Upper lobe of left lung (tissue), 6 donors: ENCODE measurements at regions not wholly inside any gene's neighbourhood (a gene's known extent, or its start where the extent isn't known, plus 50 kb on each side); places are given as distances from the start of the nearest gene placed in this dataset.

ENCODE experiments used
- ATAC-seq, 2 donors: fragments of 200-7000 bp; cut with Tn5 transposase; one replicate each; pipeline ENCODE4 v1.9.1; 2022; ENCODE audit warnings: mild to moderate bottlenecking in 2 of 2, moderate library complexity in 2 of 2; ENCODE audit not compliant: low FRiP score in 2 of 2
- DNase-seq, 2 donors: peaks; one replicate each; pipeline ENCODE4 v3.0.0-alpha.2; 2019 to 2020
- H3K27ac ChIP-seq, 4 donors: fragments of 200-600 bp; sonication (generic); one replicate each; pipeline ENCODE4 v1.5.1; 2016 to 2019
- H3K27me3 ChIP-seq, 4 donors: fragments of 200-600 bp; sonication (generic); one replicate each; pipeline ENCODE4 v1.5.1; 2017 to 2019
- H3K36me3 ChIP-seq, 4 donors: fragments of 200-600 bp; sonication (generic); one replicate each; pipeline ENCODE4 v1.5.1; 2016 to 2019
- H3K4me1 ChIP-seq, 4 donors: fragments of 200-600 bp; sonication (generic); one replicate each; pipeline ENCODE4 v1.5.1; 2018 to 2019
- H3K4me3 ChIP-seq, 4 donors: fragments of 200-600 bp; sonication (generic); one replicate each; pipeline ENCODE4 v1.5.1; 2017 to 2019; ENCODE audit warnings: mild to moderate bottlenecking in 2 of 4, moderate library complexity in 1 of 4
- H3K9me3 ChIP-seq, 4 donors: fragments of 200-600 bp; sonication (generic); one replicate each; pipeline ENCODE4 v1.5.1; 2018 to 2019
- CTCF ChIP-seq, 6 experiments: fragments of 450-650 bp in 4 of 6; fragments of 200-600 bp in 2 of 6; sonication (generic) in 2 of 6; IDR thresholded peaks; one replicate each; pipeline ENCODE4 v1.5.1; 2016 to 2019; ENCODE audit warnings: antibody characterized with exemption in 6 of 6
- EP300 ChIP-seq, 4 donors: sonication (generic); formaldehyde crosslinking; IDR thresholded peaks; one replicate each; pipeline ENCODE4 v1.5.1; 2017; ENCODE audit warnings: antibody characterized with exemption in 4 of 4, control low read depth in 2 of 4
- POLR2A ChIP-seq, 4 donors: fragments of 450-650 bp; IDR thresholded peaks; one replicate each; pipeline ENCODE4 v1.5.1; 2016 to 2017; ENCODE audit warnings: antibody characterized with exemption in 4 of 4, mild to moderate bottlenecking in 2 of 4
- POLR2AphosphoS5 ChIP-seq, 2 donors: sonication (generic); formaldehyde crosslinking; IDR thresholded peaks; one replicate each; pipeline ENCODE4 v1.5.1; 2017; ENCODE audit warnings: antibody characterized with exemption in 2 of 2
- WGBS, 2 donors: methylation state at CpG; one replicate each; pipeline ENCODE4 v1.1.5; 2017 to 2018; 5-methylcytosine and 5-hydroxymethylcytosine counted together
- donor health status: DM: no; HTN: no; CAD: no; lungs with moderate emphysema.
- donor health status: DM: no; HTN: yes; CAD: no; lungs with severe emphysema.

GRCh38 chr1:57711326-57711725 is 287.5 kb upstream of the DAB1 start:
- 54 to 65% methylated on average over 2 of the region's 2 CpGs for WGBS, 2 donors
- no peak for ATAC-seq
- no peak for TF ChIP-seq POLR2AphosphoS5 (IDR thresholded peaks at IDR 0.05)
- no peak for TF ChIP-seq POLR2A (IDR thresholded peaks at IDR 0.05)
- TF ChIP-seq EP300 (IDR thresholded peaks at IDR 0.05), result no peak
- no peak for TF ChIP-seq CTCF (IDR thresholded peaks at IDR 0.05)

GRCh38 chr1:57707631-57708030 is 283.8 kb upstream of the DAB1 start:
- TF ChIP-seq EP300 (IDR thresholded peaks at IDR 0.05) (no peak), CTCF (IDR thresholded peaks at IDR 0.05) (no peak), POLR2AphosphoS5 (IDR thresholded peaks at IDR 0.05) (no peak), POLR2A (IDR thresholded peaks at IDR 0.05) (no peak)
- Histone ChIP-seq H3K36me3 (no peaks in the 10 kb centered on the region), H3K27ac (no peak overlapping the region), H3K4me3 (no peak overlapping the region), H3K27me3 (no peaks in the 10 kb centered on the region), H3K9me3 (no peaks in the 10 kb centered on the region), H3K4me1 (no peaks in the 10 kb centered on the region)
- WGBS, 2 donors, result 88 to 96% methylated on average over 1 of the region's 1 CpG
- DNase-seq (no peak), ATAC-seq (no peak)

More at GRCh38 chr1:57711326-57711725, 287.5 kb upstream of the DAB1 start:
- no peaks in the 10 kb centered on the region for H3K36me3 ChIP-seq
- H3K9me3 ChIP-seq, result no peaks in the 10 kb centered on the region
- no peaks in the 10 kb centered on the region for H3K4me1 ChIP-seq
- no peak for DNase-seq
- H3K27ac ChIP-seq, result no peak overlapping the region
- no peaks in the 10 kb centered on the region for H3K27me3 ChIP-seq
- no peak overlapping the region for H3K4me3 ChIP-seq

- Histone ChIP-seq H3K4me1 (no peaks in the 10 kb centered on the region), H3K36me3 (no peaks in the 10 kb centered on the region), H3K4me3 (no peak overlapping the region), H3K9me3 (no peaks in the 10 kb centered on the region), H3K27ac (no peak overlapping the region), H3K27me3 (no peaks in the 10 kb centered on the region)
- 65 to 75% methylated on average over 1 of the region's 1 CpG for WGBS, 2 donors
- no peak for TF ChIP-seq POLR2A (IDR thresholded peaks at IDR 0.05)
- TF ChIP-seq POLR2AphosphoS5 (IDR thresholded peaks at IDR 0.05), result no peak
- no peak for TF ChIP-seq EP300 (IDR thresholded peaks at IDR 0.05)
- TF ChIP-seq CTCF (IDR thresholded peaks at IDR 0.05), result no peak
- DNase-seq (no peak), ATAC-seq (no peak)
Measured at GRCh38 chr1:57704811-57705210, 281.0 kb upstream of the DAB1 start.

- ATAC-seq (no peak), DNase-seq (no peak)
- no peaks in the 10 kb centered on the region for H3K4me1 ChIP-seq
- H3K27ac ChIP-seq, result no peak overlapping the region
- no peaks in the 10 kb centered on the region for H3K27me3 ChIP-seq
- H3K4me3 ChIP-seq, result no peak overlapping the region
- H3K9me3 ChIP-seq, result no peaks in the 10 kb centered on the region
- no peaks in the 10 kb centered on the region for H3K36me3 ChIP-seq
- TF ChIP-seq EP300 (IDR thresholded peaks at IDR 0.05) (no peak), POLR2AphosphoS5 (IDR thresholded peaks at IDR 0.05) (no peak), POLR2A (IDR thresholded peaks at IDR 0.05) (no peak), CTCF (IDR thresholded peaks at IDR 0.05) (no peak)
Measured at GRCh38 chr1:57704231-57704630, 280.4 kb upstream of the DAB1 start.

- no peak overlapping the region for H3K27ac ChIP-seq
- WGBS, 2 donors, result 62 to 64% methylated on average over 1 of the region's 1 CpG
- H3K27me3 ChIP-seq, result no peaks in the 10 kb centered on the region
- H3K36me3 ChIP-seq, result no peaks in the 10 kb centered on the region
- no peak for TF ChIP-seq POLR2A (IDR thresholded peaks at IDR 0.05)
- TF ChIP-seq POLR2AphosphoS5 (IDR thresholded peaks at IDR 0.05), result no peak
- no peak for TF ChIP-seq CTCF (IDR thresholded peaks at IDR 0.05)
- TF ChIP-seq EP300 (IDR thresholded peaks at IDR 0.05), result no peak
- H3K9me3 ChIP-seq, result peaks cover 0 to 10% (median 2%) of the 10 kb centered on the region in 4 donors
- ATAC-seq, result no peak
- H3K4me3 ChIP-seq, result no peak overlapping the region
- H3K4me1 ChIP-seq, result no peaks in the 10 kb centered on the region
- DNase-seq, result no peak
Measured at GRCh38 chr1:57696904-57697303, 273.0 kb upstream of the DAB1 start.
